ENCODE measurements at regions not wholly inside any gene's neighbourhood (a gene's known extent, or its start where the extent isn't known, plus 50 kb on each side); places are given as distances from the start of the nearest gene placed in this dataset.

DNA sequence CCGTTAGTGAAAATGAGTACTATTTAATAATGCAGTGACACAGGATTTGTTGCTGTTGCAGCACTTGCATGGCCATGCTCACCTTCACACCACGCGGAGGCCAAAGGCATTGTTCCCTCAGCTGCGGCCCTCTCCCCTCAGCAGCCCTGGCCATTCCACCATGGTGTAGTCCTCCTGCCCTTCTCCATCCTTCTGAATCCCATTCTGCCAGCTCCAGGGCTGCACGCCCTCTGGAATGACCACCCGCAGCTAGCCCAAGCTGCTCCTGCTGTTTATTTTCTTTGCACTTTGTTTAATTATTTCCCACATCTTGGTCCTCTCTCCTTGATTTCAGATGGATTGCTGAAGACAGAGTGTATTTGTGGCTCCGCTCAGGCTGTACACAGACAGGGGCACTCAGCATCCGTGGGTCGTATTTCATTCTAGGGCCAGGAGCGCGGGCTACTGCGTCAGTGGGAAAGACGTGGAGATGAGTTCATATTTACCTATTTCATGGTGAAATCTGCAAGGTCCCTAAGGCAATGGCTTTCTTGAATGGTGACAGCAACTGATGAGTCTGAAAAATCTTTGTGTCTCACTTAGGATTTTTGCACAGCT lies 81.4 kb upstream of the DUSP22 start:
- Mint-ChIP-seq H3K27ac (no peak overlapping the region), H3K4me3 (no peak overlapping the region)
- POLR2A ChIA-PET, result no interaction called here

DNA sequence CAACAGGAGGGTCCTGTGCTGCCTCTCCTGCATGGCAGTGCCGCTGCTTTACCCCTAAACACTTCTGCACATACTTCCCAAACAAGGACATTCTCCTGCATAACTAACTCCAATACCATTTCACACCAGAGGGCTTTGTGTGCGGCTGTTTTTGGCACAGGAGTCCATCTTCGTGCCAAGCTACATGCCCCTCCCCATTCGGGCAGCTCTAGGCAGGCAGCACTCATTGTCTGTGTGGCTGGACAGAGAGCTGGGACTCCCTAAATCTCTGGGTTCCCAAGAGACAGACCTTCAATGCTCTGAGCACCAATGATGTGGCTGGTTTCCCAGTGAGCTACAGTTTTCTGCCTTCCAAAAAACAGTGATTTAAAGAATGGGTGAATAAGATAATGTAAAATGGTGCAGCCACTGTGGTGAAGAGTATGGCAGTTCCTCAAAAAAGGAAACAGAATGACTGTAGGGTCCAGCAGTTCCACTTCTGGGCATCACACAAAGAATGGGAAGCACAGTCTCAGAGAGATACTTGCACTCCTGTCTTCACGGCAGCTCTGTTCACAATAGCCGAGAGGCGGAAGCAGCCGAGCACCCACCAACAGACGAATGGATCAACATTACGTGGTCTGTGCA lies 80.3 kb upstream of the DUSP22 start:
- H3K4me1 Mint-ChIP-seq, result peaks cover 46% of the 10 kb centered on the region
- Histone ChIP-seq H3K9ac (ENCODE audit: low read length) (no peak overlapping the region), H3K27ac (ENCODE audit: low read length in 2 of 2) (no peak overlapping the region), H4K20me1 (ENCODE audit: control insufficient read depth, insufficient read depth, low read length, poor library complexity, severe bottlenecking) (no peaks in the 10 kb centered on the region), H3K4me2 (replicated peaks; ENCODE audit: low read depth, low read length, poor library complexity, severe bottlenecking) (no peak overlapping the region), H3K4me3 (ENCODE audit: control extremely low read depth in 1 of 5, extremely low read depth in 1 of 5, insufficient read depth in 1 of 5, low read depth in 2 of 5, low read length in 4 of 5) (no peak overlapping the region), H3K9me3 (ENCODE audit: control extremely low read depth in 1 of 3, control insufficient read depth in 2 of 3, insufficient read depth in 1 of 3, low read length in 2 of 3) (peaks cover 0 to 15% (median 4%) of the 10 kb centered on the region in 3 donors), H3K79me2 (ENCODE audit: control insufficient read depth, insufficient read depth, low read length) (no peaks in the 10 kb centered on the region), H3K36me3 (replicated peaks in 1 of 2; ENCODE audit: control extremely low read depth in 1 of 2, control insufficient read depth in 1 of 2, extremely low read depth in 1 of 2, insufficient read depth in 2 of 2, low read length in 1 of 2) (no peaks in the 10 kb centered on the region), H2AFZ (ENCODE audit: insufficient read depth, low read depth, low read length, poor library complexity, severe bottlenecking) (no peak overlapping the region), H3K4me1 (ENCODE audit: control insufficient read depth in 2 of 2, insufficient read depth in 2 of 2, low read length in 2 of 2) (peaks cover 23 to 41% of the 10 kb centered on the region in 2 donors), H3K27me3 (replicated peaks in 1 of 4; ENCODE audit: control extremely low read depth in 1 of 4, control insufficient read depth in 3 of 4, insufficient read depth in 4 of 4, low read length in 3 of 4) (peaks cover 0 to 3% (median 1%) of the 10 kb centered on the region in 4 experiments)
- H3K27ac Mint-ChIP-seq, result no peak overlapping the region
- no peak for DNase-seq
- H3K27me3 Mint-ChIP-seq, result peaks cover 6% of the 10 kb centered on the region
- TF ChIP-seq, protein P1, sequence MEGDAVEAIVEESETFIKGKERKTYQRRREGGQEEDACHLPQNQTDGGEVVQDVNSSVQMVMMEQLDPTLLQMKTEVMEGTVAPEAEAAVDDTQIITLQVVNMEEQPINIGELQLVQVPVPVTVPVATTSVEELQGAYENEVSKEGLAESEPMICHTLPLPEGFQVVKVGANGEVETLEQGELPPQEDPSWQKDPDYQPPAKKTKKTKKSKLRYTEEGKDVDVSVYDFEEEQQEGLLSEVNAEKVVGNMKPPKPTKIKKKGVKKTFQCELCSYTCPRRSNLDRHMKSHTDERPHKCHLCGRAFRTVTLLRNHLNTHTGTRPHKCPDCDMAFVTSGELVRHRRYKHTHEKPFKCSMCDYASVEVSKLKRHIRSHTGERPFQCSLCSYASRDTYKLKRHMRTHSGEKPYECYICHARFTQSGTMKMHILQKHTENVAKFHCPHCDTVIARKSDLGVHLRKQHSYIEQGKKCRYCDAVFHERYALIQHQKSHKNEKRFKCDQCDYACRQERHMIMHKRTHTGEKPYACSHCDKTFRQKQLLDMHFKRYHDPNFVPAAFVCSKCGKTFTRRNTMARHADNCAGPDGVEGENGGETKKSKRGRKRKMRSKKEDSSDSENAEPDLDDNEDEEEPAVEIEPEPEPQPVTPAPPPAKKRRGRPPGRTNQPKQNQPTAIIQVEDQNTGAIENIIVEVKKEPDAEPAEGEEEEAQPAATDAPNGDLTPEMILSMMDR (IDR thresholded peaks at IDR 0.05), result no peak
- no peak for TF ChIP-seq EZH2 (IDR thresholded peaks at IDR 0.05; ENCODE audit: borderline replicate concordance, insufficient read depth, low read depth, low read length, poor library complexity, severe bottlenecking)
- H3K9me3 Mint-ChIP-seq (ENCODE audit: insufficient read depth), result no peaks in the 10 kb centered on the region
- POLR2A ChIA-PET, result no interaction called here
- CTCF ChIA-PET, result interaction anchor here (0.9 kb wide), 1 partner anchor 23 kb away, joined by 4 read pairs; no protein-coding TSS in a partner anchor
- no peak for ATAC-seq (ENCODE audit: low read depth)
- intact Hi-C loops (cut with micrococcal nuclease), result no loop called here
- H3K4me3 Mint-ChIP-seq, result no peak overlapping the region
- 92% methylated on average over 10 of the region's 10 CpGs for WGBS (ENCODE audit: insufficient coverage)

More for the DNA sequence above, 81.4 kb upstream of the DUSP22 start:
- Mint-ChIP-seq H3K9me3 (ENCODE audit: insufficient read depth) (no peaks in the 10 kb centered on the region), H3K27me3 (peaks cover 6% of the 10 kb centered on the region), H3K4me1 (peaks cover 36% of the 10 kb centered on the region)
- intact Hi-C loops (cut with micrococcal nuclease), result no loop called here
- H3K4me3 ChIP-seq (ENCODE audit: control extremely low read depth in 1 of 5, extremely low read depth in 1 of 5, insufficient read depth in 1 of 5, low read depth in 2 of 5, low read length in 4 of 5), result no peak overlapping the region
- peaks cover 17 to 31% of the 10 kb centered on the region in 2 donors for H3K4me1 ChIP-seq (ENCODE audit: control insufficient read depth in 2 of 2, insufficient read depth in 2 of 2, low read length in 2 of 2)
- H3K27me3 ChIP-seq (replicated peaks in 1 of 4; ENCODE audit: control extremely low read depth in 1 of 4, control insufficient read depth in 3 of 4, insufficient read depth in 4 of 4, low read length in 3 of 4), result peaks cover 0 to 3% (median 1%) of the 10 kb centered on the region in 4 experiments
- TF ChIP-seq, protein P1 (IDR thresholded peaks at IDR 0.05), result no peak
- TF ChIP-seq EZH2 (IDR thresholded peaks at IDR 0.05; ENCODE audit: borderline replicate concordance, insufficient read depth, low read depth, low read length, poor library complexity, severe bottlenecking), result no peak
- peaks cover 0 to 14% (median 4%) of the 10 kb centered on the region in 3 donors for H3K9me3 ChIP-seq (ENCODE audit: control extremely low read depth in 1 of 3, control insufficient read depth in 2 of 3, insufficient read depth in 1 of 3, low read length in 2 of 3)
- H3K9ac ChIP-seq (ENCODE audit: low read length), result no peak overlapping the region
- no peaks in the 10 kb centered on the region for H3K79me2 ChIP-seq (ENCODE audit: control insufficient read depth, insufficient read depth, low read length)
- no peak overlapping the region for H2AFZ ChIP-seq (ENCODE audit: insufficient read depth, low read depth, low read length, poor library complexity, severe bottlenecking)
- WGBS (ENCODE audit: insufficient coverage), result 94% methylated on average over 10 of the region's 13 CpGs
- no peak for DNase-seq
- H3K27ac ChIP-seq (ENCODE audit: low read length in 2 of 2), result no peak overlapping the region
- no peaks in the 10 kb centered on the region for H4K20me1 ChIP-seq (ENCODE audit: control insufficient read depth, insufficient read depth, low read length, poor library complexity, severe bottlenecking)
- no peaks in the 10 kb centered on the region for H3K36me3 ChIP-seq (replicated peaks in 1 of 2; ENCODE audit: control extremely low read depth in 1 of 2, control insufficient read depth in 1 of 2, extremely low read depth in 1 of 2, insufficient read depth in 2 of 2, low read length in 1 of 2)
- no peak for ATAC-seq (ENCODE audit: low read depth)
- CTCF ChIA-PET, result interaction anchor here (0.7 to 0.9 kb wide), 2 partner anchors 22 kb away, joined by 3 to 4 read pairs; no protein-coding TSS in a partner anchor
- H3K4me2 ChIP-seq (replicated peaks; ENCODE audit: low read depth, low read length, poor library complexity, severe bottlenecking), result no peak overlapping the region

Measured in B cell (primary cell).